ENCODE measurements at regions not wholly inside any gene's neighbourhood (a gene's known extent, or its start where the extent isn't known, plus 50 kb on each side); places are given as distances from the start of the nearest gene placed in this dataset.

DNA sequence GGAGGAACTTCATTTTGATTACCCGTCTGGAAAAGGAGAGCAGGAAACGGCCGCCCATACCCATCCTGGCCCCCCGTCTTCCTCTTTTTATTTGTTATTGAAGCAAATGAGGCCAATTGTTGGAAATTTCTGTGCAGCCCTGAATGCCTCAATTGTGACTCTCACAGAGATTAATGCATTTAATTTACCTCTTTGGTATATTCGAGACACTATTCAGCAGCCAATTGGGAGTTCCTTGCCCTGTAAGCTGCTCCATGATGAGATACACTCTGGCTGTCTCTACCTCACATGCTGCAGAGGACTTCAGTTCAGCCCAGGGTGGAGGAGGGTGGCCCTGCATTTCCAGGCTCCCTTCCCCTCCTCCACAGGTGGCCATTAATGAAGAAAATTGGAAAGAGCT, 60.6 kb upstream of the NTM start:
- DNase-seq: no peak

GRCh38 chr11:131311776-131312514, 58.5 kb upstream of the NTM start:
- no peak for DNase-seq

All from CD4-positive, alpha-beta T cell treated with Interleukin-15 for 1 hour (primary cell).